Gastroesophageal sphincter (tissue), 3 donors: ENCODE measurements at regions not wholly inside any gene's neighbourhood (a gene's known extent, or its start where the extent isn't known, plus 50 kb on each side); places are given as distances from the start of the nearest gene placed in this dataset.

Source experiments
- POLR2A ChIP-seq, 2 donors: fragments of 450-650 bp; IDR thresholded peaks; one replicate each; pipeline ENCODE4 v1.6.1; 2017; ENCODE audit warnings: antibody characterized with exemption in 2 of 2, mild to moderate bottlenecking in 2 of 2, moderate library complexity in 1 of 2
- POLR2AphosphoS5 ChIP-seq: sonication (generic); formaldehyde crosslinking; IDR thresholded peaks from one replicate; pipeline ENCODE4 v1.6.1; 2017; ENCODE audit warnings: antibody characterized with exemption
- TF ChIP-seq, protein P1 (sequence below), 4 experiments: fragments of 200-600 bp in 2 of 4; fragments of 450-650 bp in 2 of 4; sonication (generic) in 1 of 4; IDR thresholded peaks; one replicate each; pipeline ENCODE4 v1.5.1; 2017 to 2019; ENCODE audit warnings: antibody characterized with exemption in 4 of 4, mild to moderate bottlenecking in 2 of 4, moderate library complexity in 2 of 4

GRCh38 chr2:175755169-175755568, 246.9 kb downstream of the LNPK start:
- TF ChIP-seq, protein P1, sequence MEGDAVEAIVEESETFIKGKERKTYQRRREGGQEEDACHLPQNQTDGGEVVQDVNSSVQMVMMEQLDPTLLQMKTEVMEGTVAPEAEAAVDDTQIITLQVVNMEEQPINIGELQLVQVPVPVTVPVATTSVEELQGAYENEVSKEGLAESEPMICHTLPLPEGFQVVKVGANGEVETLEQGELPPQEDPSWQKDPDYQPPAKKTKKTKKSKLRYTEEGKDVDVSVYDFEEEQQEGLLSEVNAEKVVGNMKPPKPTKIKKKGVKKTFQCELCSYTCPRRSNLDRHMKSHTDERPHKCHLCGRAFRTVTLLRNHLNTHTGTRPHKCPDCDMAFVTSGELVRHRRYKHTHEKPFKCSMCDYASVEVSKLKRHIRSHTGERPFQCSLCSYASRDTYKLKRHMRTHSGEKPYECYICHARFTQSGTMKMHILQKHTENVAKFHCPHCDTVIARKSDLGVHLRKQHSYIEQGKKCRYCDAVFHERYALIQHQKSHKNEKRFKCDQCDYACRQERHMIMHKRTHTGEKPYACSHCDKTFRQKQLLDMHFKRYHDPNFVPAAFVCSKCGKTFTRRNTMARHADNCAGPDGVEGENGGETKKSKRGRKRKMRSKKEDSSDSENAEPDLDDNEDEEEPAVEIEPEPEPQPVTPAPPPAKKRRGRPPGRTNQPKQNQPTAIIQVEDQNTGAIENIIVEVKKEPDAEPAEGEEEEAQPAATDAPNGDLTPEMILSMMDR (IDR thresholded peaks at IDR 0.05), result no peak
- no peak for TF ChIP-seq POLR2AphosphoS5
- no peak for TF ChIP-seq POLR2A (IDR thresholded peaks at IDR 0.05)
